ENCODE measurements at regions not wholly inside any gene's neighbourhood (a gene's known extent, or its start where the extent isn't known, plus 50 kb on each side); places are given as distances from the start of the nearest gene placed in this dataset.

DNA sequence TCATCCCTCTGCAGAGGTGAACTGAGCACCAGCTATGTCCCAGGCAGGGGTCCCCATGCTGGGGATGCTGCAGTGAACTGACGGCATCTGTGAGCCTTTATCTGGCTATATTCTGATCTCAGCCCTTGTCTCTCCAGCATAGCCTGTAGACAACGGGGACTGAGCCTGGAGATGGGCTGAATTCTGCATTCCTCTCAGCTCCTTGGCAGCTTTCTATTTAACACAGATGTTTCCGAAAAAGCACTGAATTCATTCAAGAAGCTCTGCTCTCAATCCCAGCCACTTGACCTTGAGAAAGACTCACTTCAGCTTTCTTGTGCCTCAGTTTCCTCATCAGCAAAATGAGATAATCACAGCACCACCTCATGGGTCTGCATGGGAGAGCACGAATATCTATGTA is 204.4 kb upstream of the PMEPA1 start:
- 80% methylated on average over 2 of the region's 4 CpGs for WGBS
- Histone ChIP-seq H3K27me3 (peaks cover 0 to 16% (median 0%) of the 10 kb centered on the region in 4 donors), H3K36me3 (no peaks in the 10 kb centered on the region), H3K9me3 (no peaks in the 10 kb centered on the region), H3K4me1 (peaks cover 0 to 7% (median 0%) of the 10 kb centered on the region in 4 donors), H3K27ac (replicated peaks in 1 of 4) (no peak overlapping the region), H3K4me3 (no peak overlapping the region)
- TF ChIP-seq, protein P1, sequence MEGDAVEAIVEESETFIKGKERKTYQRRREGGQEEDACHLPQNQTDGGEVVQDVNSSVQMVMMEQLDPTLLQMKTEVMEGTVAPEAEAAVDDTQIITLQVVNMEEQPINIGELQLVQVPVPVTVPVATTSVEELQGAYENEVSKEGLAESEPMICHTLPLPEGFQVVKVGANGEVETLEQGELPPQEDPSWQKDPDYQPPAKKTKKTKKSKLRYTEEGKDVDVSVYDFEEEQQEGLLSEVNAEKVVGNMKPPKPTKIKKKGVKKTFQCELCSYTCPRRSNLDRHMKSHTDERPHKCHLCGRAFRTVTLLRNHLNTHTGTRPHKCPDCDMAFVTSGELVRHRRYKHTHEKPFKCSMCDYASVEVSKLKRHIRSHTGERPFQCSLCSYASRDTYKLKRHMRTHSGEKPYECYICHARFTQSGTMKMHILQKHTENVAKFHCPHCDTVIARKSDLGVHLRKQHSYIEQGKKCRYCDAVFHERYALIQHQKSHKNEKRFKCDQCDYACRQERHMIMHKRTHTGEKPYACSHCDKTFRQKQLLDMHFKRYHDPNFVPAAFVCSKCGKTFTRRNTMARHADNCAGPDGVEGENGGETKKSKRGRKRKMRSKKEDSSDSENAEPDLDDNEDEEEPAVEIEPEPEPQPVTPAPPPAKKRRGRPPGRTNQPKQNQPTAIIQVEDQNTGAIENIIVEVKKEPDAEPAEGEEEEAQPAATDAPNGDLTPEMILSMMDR (IDR thresholded peaks at IDR 0.05), result no peak
- TF ChIP-seq POLR2A (IDR thresholded peaks at IDR 0.05; ENCODE audit: low read depth) (no peak), POLR2AphosphoS5 (IDR thresholded peaks at IDR 0.05) (no peak), EP300 (IDR thresholded peaks at IDR 0.05) (no peak)
- no peak for DNase-seq (ENCODE audit: extremely low spot score)
- intact Hi-C loops (cut with DNase I), result no loop called here

DNA sequence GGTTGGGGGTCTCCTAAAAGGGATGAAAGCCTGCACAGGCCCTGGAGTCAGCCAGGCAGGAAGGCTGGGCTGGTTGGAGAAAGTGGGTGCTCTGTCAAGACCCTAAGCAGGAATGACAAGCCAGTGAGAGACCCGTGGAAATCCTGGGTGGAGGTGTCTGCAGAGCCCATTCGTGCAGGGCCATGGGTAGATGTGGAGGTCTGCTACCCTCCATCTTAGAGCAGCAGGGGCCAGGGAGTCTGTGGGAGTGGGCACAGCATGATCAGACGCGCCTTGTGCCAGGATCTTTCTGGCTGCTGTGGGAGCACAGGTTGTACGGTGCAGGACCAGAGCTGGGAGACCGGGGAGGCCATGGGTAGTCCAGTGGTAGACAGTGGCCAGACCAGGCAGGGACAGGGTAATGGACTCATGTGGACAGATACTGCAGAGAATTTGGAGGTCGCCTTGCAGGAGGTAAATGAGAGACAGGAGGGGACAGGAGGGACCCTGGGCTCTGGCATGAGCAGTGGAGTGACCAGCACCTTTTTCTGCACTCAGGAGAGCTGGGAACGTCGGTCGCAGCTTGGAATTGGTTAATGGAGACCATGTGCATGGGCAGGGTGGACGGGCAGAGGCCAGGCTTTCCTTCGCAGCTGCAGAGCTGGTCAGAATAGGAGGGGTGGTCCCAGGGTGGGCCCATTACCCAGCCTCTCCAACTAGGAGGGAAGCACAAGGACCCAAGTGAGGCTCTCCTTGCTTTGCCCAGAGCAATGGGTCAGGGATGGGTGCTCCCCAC is 203.5 kb upstream of the PMEPA1 start:
- 94% methylated on average over 10 of the region's 12 CpGs for WGBS
- no peak for DNase-seq (ENCODE audit: extremely low spot score)
- intact Hi-C loops (cut with DNase I), result no loop called here
- Histone ChIP-seq H3K4me3 (no peak overlapping the region), H3K27me3 (peaks cover 0 to 16% (median 0%) of the 10 kb centered on the region in 4 donors), H3K9me3 (no peaks in the 10 kb centered on the region), H3K27ac (replicated peaks in 1 of 4) (no peak overlapping the region), H3K4me1 (peaks cover 0 to 7% (median 0%) of the 10 kb centered on the region in 4 donors), H3K36me3 (no peaks in the 10 kb centered on the region)
- TF ChIP-seq POLR2A (IDR thresholded peaks at IDR 0.05; ENCODE audit: low read depth) (no peak), EP300 (IDR thresholded peaks at IDR 0.05) (no peak), POLR2AphosphoS5 (IDR thresholded peaks at IDR 0.05) (no peak)
- TF ChIP-seq, protein P1 (IDR thresholded peaks at IDR 0.05), result no peak

DNA sequence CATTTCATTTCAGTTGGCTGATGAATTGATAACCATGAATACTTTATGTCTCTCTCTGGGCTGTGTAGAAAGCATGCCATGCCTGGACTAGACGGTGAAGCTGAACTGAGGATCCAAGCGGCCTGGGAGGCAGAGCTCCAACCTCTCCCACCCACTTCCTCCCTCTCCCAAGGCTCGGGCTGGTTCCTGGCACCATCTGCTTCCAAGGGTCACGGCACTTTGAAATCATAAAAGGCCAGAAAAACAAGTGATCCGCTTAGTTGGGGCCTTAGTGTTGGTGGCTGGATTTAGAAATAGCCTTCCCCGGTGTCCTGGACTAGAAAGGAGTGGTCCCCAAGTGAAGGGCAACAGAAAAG is 202.4 kb upstream of the PMEPA1 start:
- no peak overlapping the region for H3K4me3 ChIP-seq
- peaks cover 0 to 16% (median 0%) of the 10 kb centered on the region in 4 donors for H3K27me3 ChIP-seq
- H3K9me3 ChIP-seq, result no peaks in the 10 kb centered on the region
- H3K27ac ChIP-seq (replicated peaks in 1 of 4), result no peak overlapping the region
- H3K36me3 ChIP-seq, result no peaks in the 10 kb centered on the region
- TF ChIP-seq POLR2AphosphoS5 (IDR thresholded peaks at IDR 0.05) (no peak), EP300 (IDR thresholded peaks at IDR 0.05) (no peak), POLR2A (IDR thresholded peaks at IDR 0.05; ENCODE audit: low read depth) (no peak)
- TF ChIP-seq, protein P1 (IDR thresholded peaks at IDR 0.05), result no peak
- peaks cover 0 to 7% (median 0%) of the 10 kb centered on the region in 4 donors for H3K4me1 ChIP-seq
- WGBS, result 81% methylated on average over 5 of the region's 6 CpGs
- DNase-seq (ENCODE audit: extremely low spot score), result no peak
- intact Hi-C loops (cut with DNase I), result no loop called here

DNA sequence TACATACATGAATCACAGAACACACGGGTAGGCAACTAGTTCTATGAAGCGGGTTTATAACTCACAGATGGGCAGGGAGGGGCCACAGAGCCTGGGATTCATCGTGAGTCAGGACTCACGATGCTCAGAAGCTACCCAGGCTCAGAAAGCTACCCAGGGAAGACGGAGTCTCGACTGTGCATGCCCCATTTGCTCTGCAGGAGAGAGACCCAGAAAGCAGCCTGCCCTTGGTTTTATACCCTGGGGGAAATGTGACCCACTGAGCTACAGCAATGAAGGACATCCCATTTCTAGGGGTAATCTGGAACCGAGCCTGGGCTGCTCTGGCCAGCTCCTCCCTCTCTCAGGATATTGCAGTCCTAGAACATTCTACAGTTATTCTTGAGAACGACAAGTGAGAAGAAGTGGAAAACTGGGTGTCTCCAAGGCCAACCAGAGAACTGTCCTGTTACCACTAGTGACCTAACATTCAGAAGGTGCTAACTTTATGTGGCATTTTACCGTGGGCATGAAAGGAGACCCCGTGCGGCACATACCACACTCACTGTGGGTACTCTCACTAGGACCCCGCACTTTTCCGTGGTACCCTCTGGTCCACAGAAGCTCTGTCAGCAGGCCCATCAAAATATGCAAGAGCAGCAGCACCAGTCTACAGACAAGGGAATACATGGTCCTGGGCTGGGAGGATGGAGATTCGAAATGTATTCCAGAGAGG is 201.9 kb upstream of the PMEPA1 start:
- Histone ChIP-seq H3K4me1 (peaks cover 0 to 7% (median 0%) of the 10 kb centered on the region in 4 donors), H3K36me3 (no peaks in the 10 kb centered on the region), H3K27me3 (peaks cover 0 to 16% (median 0%) of the 10 kb centered on the region in 4 donors), H3K27ac (replicated peaks in 1 of 4) (no peak overlapping the region), H3K4me3 (no peak overlapping the region), H3K9me3 (no peaks in the 10 kb centered on the region)
- WGBS, result 93% methylated on average over 11 of the region's 14 CpGs
- DNase-seq (ENCODE audit: extremely low spot score), result no peak
- TF ChIP-seq EP300 (IDR thresholded peaks at IDR 0.05) (no peak), POLR2A (IDR thresholded peaks at IDR 0.05; ENCODE audit: low read depth) (no peak), POLR2AphosphoS5 (IDR thresholded peaks at IDR 0.05) (no peak)
- TF ChIP-seq, protein P1 (IDR thresholded peaks at IDR 0.05), result no peak
- intact Hi-C loops (cut with DNase I), result no loop called here
